Smooth muscle cell (in vitro differentiated cells): ENCODE measurements at regions not wholly inside any gene's neighbourhood (a gene's known extent, or its start where the extent isn't known, plus 50 kb on each side); places are given as distances from the start of the nearest gene placed in this dataset.

Experiments used
- DNase-seq: peaks from one replicate; lab custom pipeline; 2025; ENCODE audit not compliant: unreplicated experiment; lab: John Stamatoyannopoulos, UW
- H2AFZ ChIP-seq: fragments of 200-600 bp; sonication (generic); 2 replicates; pipeline ENCODE4 v1.6.0; 2016; ENCODE audit warnings: antibody characterized with exemption, low read depth, mild to moderate bottlenecking
- H3F3A ChIP-seq: fragments of 200-600 bp; sonication (generic); 2 replicates; pipeline ENCODE4 v1.6.0; 2017; ENCODE audit warnings: antibody characterized with exemption, low read depth
- H3K27ac ChIP-seq: fragments of 200-600 bp; sonication (generic); 2 replicates; pipeline ENCODE4 v1.5.1; 2016; ENCODE audit warnings: low read depth, mild to moderate bottlenecking
- H3K27me3 ChIP-seq: fragments of 200-600 bp; sonication (generic); 2 replicates; pipeline ENCODE4 v1.6.1; 2016; ENCODE audit warnings: low read depth, mild to moderate bottlenecking
- H3K36me3 ChIP-seq: fragments of 200-600 bp; sonication (generic); 2 replicates; pipeline ENCODE4 v1.5.1; 2016; ENCODE audit warnings: low read depth
- H3K4me1 ChIP-seq: fragments of 200-600 bp; sonication (generic); 2 replicates; pipeline ENCODE4 v1.5.1; 2016; ENCODE audit warnings: low read depth
- H3K4me2 ChIP-seq: fragments of 200-600 bp; sonication (generic); 2 replicates; pipeline ENCODE4 v1.6.0; 2016; ENCODE audit warnings: mild to moderate bottlenecking
- H3K4me3 ChIP-seq: fragments of 200-600 bp; sonication (generic); 2 replicates; pipeline ENCODE4 v1.5.1; 2016; ENCODE audit warnings: mild to moderate bottlenecking
- H3K79me2 ChIP-seq: fragments of 200-600 bp; sonication (generic); 2 replicates; pipeline ENCODE4 v1.6.0; 2016; ENCODE audit warnings: low read depth, mild to moderate bottlenecking
- H3K9ac ChIP-seq: fragments of 200-600 bp; sonication (generic); 2 replicates; pipeline ENCODE4 v1.6.0; 2016; ENCODE audit warnings: low read depth
- H3K9me3 ChIP-seq: fragments of 200-600 bp; sonication (generic); replicated peaks from 2 replicates; pipeline ENCODE4 v1.5.1; 2016; ENCODE audit warnings: low read depth
- H4K20me1 ChIP-seq: fragments of 200-600 bp; sonication (generic); 2 replicates; pipeline ENCODE4 v1.6.0; 2016; ENCODE audit warnings: low read depth
- WGBS: methylation state at CpG from one replicate; pipeline ENCODE4 v1.1.7; 2016; ENCODE audit warnings: low lambda C conversion rate; 5-methylcytosine and 5-hydroxymethylcytosine counted together
- TF ChIP-seq, protein P1 (sequence below): fragments of 200-600 bp; sonication (generic); IDR thresholded peaks from 2 replicates; pipeline ENCODE4 v1.5.1; 2017; ENCODE audit warnings: borderline replicate concordance, mild to moderate bottlenecking, antibody characterized with exemption; ENCODE audit not compliant: insufficient read depth, poor library complexity, severe bottlenecking

DNA sequence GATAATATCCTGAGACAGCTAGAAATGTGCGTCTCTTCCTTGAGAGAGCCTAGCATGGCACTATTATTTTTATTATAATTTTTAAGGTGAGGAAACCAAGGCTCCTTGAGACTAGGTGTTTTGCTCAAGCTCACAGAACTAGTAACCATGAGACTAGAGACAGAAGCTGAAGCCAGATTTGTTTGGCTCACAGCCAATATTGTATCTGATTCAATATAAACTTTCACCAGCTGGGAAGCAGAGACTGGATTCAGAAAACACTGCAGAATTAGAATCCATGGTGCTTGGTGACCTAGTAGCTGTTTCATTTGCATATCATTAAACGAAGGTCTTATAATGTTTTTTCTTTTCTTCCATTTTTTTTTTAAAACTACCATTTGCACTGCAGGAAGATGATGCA is 64.4 kb downstream of the DNAJB9 start:
- 82% methylated on average over 2 of the region's 2 CpGs for WGBS
- H3K36me3 ChIP-seq: no peaks in the 10 kb centered on the region
- DNase-seq: no peak
- no peaks in the 10 kb centered on the region for H4K20me1 ChIP-seq
- H3K79me2 ChIP-seq: no peaks in the 10 kb centered on the region
- H3K27ac ChIP-seq: no peak overlapping the region
- no peak overlapping the region for H3K4me2 ChIP-seq
- H3K4me1 ChIP-seq: peaks cover 5% of the 10 kb centered on the region
- no peaks in the 10 kb centered on the region for H3K9me3 ChIP-seq
- TF ChIP-seq, protein P1, sequence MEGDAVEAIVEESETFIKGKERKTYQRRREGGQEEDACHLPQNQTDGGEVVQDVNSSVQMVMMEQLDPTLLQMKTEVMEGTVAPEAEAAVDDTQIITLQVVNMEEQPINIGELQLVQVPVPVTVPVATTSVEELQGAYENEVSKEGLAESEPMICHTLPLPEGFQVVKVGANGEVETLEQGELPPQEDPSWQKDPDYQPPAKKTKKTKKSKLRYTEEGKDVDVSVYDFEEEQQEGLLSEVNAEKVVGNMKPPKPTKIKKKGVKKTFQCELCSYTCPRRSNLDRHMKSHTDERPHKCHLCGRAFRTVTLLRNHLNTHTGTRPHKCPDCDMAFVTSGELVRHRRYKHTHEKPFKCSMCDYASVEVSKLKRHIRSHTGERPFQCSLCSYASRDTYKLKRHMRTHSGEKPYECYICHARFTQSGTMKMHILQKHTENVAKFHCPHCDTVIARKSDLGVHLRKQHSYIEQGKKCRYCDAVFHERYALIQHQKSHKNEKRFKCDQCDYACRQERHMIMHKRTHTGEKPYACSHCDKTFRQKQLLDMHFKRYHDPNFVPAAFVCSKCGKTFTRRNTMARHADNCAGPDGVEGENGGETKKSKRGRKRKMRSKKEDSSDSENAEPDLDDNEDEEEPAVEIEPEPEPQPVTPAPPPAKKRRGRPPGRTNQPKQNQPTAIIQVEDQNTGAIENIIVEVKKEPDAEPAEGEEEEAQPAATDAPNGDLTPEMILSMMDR: no peak
- H3K27me3 ChIP-seq: no peaks in the 10 kb centered on the region
- no peak overlapping the region for H3K9ac ChIP-seq
- H2AFZ ChIP-seq: no peak overlapping the region
- H3F3A ChIP-seq: peaks cover 5% of the 10 kb centered on the region
- no peak overlapping the region for H3K4me3 ChIP-seq

DNA sequence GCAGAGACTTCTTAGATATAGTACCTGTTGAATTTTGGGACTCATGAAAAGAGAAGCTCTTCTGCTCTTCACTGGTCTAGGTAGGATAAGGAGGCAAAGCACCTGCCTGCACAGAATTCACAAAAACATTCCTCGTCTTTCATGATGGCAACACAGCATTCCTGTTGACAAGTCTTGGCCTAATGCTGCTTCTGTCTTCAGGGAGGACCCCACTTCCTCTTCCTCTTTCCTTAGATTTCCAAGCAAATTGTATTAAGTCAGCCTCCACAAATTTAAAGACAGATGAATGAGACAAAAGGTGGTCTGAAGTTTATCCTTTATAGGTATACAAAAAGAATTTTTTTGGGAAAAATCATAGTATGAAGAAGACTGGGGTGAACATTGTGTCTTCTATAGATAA is 64.9 kb downstream of the DNAJB9 start:
- Histone ChIP-seq H3F3A (peaks cover 5% of the 10 kb centered on the region), H3K4me1 (peaks cover 4% of the 10 kb centered on the region), H2AFZ (no peak overlapping the region), H3K9ac (no peak overlapping the region), H3K27me3 (no peaks in the 10 kb centered on the region), H3K79me2 (no peaks in the 10 kb centered on the region), H3K4me3 (no peak overlapping the region), H3K9me3 (no peaks in the 10 kb centered on the region), H3K36me3 (no peaks in the 10 kb centered on the region), H3K27ac (no peak overlapping the region), H4K20me1 (no peaks in the 10 kb centered on the region), H3K4me2 (no peak overlapping the region)
- TF ChIP-seq, protein P1: no peak
- DNase-seq: no peak
- 95% methylated on average over 1 of the region's 1 CpG for WGBS

DNA sequence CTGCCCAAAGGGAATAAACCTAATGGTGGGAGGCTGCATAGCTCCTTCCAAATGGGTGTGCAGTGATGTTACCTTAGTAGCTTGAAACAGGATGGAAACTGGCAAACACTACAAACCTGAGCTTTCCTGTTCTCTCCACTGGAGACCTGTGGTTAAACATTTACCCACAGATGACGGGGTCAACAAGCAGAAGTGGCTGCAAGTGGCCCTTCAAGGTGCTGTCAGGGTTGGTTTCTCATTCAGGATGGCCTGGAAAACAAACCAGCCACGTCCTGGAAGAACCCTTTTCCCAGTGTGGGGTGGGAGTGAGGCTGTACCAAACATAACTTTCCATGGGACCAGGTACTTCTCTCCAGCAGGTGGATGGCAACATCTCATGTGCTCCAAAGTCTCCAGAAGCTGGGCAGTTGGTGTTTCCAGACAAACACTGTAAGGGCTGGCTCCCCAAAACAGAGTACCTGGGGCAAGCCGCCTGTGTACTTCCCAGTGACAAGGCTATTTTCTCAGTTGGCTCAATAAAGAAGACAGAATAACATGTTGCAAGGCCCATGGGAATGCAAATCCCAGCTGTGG is 67.5 kb downstream of the DNAJB9 start:
- DNase-seq: no peak
- Histone ChIP-seq H3K27ac (no peak overlapping the region), H3K79me2 (no peaks in the 10 kb centered on the region), H3K36me3 (no peaks in the 10 kb centered on the region), H3K4me2 (no peak overlapping the region), H3K9ac (no peak overlapping the region), H3K4me3 (no peak overlapping the region), H4K20me1 (no peaks in the 10 kb centered on the region), H3F3A (no peaks in the 10 kb centered on the region), H3K4me1 (no peaks in the 10 kb centered on the region), H2AFZ (no peak overlapping the region), H3K9me3 (no peaks in the 10 kb centered on the region), H3K27me3 (no peaks in the 10 kb centered on the region)
- TF ChIP-seq, protein P1: no peak
- WGBS: 84% methylated on average over 3 of the region's 3 CpGs

DNA sequence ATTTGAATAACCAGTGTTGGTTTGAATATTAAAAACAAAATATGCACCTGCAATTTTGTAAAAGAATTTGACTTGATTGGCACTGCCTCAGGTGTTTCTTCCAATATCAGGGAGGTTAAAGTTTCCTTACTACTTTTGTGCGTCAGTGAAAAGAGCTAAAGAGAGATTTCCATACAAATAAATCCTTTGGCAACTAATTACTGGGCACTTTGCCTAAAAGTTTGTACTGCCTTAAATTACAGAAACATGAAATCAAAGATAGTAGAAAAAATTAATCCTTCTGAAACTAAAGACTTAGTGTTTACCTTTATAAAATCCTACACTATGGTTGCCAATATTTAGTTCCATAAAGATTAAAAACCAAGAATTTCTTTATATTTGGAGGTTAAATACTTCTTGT is 72.5 kb downstream of the DNAJB9 start:
- H3K9ac ChIP-seq: no peak overlapping the region
- H3K4me3 ChIP-seq: no peak overlapping the region
- H3K27ac ChIP-seq: no peak overlapping the region
- no peaks in the 10 kb centered on the region for H4K20me1 ChIP-seq
- no peak overlapping the region for H3K4me2 ChIP-seq
- no peak overlapping the region for H2AFZ ChIP-seq
- TF ChIP-seq, protein P1: no peak
- H3K27me3 ChIP-seq: no peaks in the 10 kb centered on the region
- DNase-seq: no peak
- H3K9me3 ChIP-seq: no peaks in the 10 kb centered on the region
- H3F3A ChIP-seq: no peaks in the 10 kb centered on the region
- H3K79me2 ChIP-seq: no peaks in the 10 kb centered on the region
- WGBS: 90% methylated on average over 1 of the region's 1 CpG
- H3K36me3 ChIP-seq: no peaks in the 10 kb centered on the region
- no peaks in the 10 kb centered on the region for H3K4me1 ChIP-seq
